Activated CD8-positive, alpha-beta T cell treated with anti-CD3 and anti-CD28 coated beads, Interleukin-2, amount 10 ng/mL, durations not matched to agents 7 days and 5 days (primary cell): ENCODE measurements at regions not wholly inside any gene's neighbourhood (a gene's known extent, or its start where the extent isn't known, plus 50 kb on each side); places are given as distances from the start of the nearest gene placed in this dataset.

Experiments
- ATAC-seq: fragments of 150-1000 bp; cut with Tn5 transposase; one replicate; pipeline ENCODE4 v1.10.0; 2021; ENCODE audit warnings: moderate library complexity
- CTCF ChIA-PET: fragments of 350-600 bp; sonication (Branson Sonifier 250); formaldehyde crosslinking; loops from one replicate; lab custom pipeline; 2021; ENCODE audit warnings: antibody characterized with exemption; lab: Charles Lee
- POLR2A ChIA-PET: fragments of 350-600 bp; sonication (Branson Sonifier 250); formaldehyde crosslinking; loops from one replicate; lab custom pipeline; 2021; ENCODE audit warnings: antibody characterized with exemption; lab: Charles Lee
- DNase-seq: peaks from one replicate; pipeline ENCODE4 v3.0.0-alpha.2; 2020
- H3K27ac Mint-ChIP-seq: one replicate; pipeline ENCODE4 v1.8.0; 2021; ENCODE audit warnings: mild to moderate bottlenecking, mixed read lengths
- H3K27me3 Mint-ChIP-seq: one replicate; pipeline ENCODE4 v1.8.0; 2021; ENCODE audit warnings: low read depth, mixed read lengths
- H3K36me3 Mint-ChIP-seq: one replicate; pipeline ENCODE4 v1.8.0; 2021; ENCODE audit warnings: low read depth, mixed read lengths
- H3K4me1 Mint-ChIP-seq: one replicate; pipeline ENCODE4 v1.8.0; 2021; ENCODE audit warnings: low read depth, mixed read lengths
- H3K4me3 Mint-ChIP-seq: one replicate; pipeline ENCODE4 v1.8.0; 2021; ENCODE audit warnings: mild to moderate bottlenecking, mixed read lengths
- H3K9me3 Mint-ChIP-seq: one replicate; pipeline ENCODE4 v1.8.0; 2022; ENCODE audit warnings: mixed read lengths; ENCODE audit not compliant: insufficient read depth

DNA sequence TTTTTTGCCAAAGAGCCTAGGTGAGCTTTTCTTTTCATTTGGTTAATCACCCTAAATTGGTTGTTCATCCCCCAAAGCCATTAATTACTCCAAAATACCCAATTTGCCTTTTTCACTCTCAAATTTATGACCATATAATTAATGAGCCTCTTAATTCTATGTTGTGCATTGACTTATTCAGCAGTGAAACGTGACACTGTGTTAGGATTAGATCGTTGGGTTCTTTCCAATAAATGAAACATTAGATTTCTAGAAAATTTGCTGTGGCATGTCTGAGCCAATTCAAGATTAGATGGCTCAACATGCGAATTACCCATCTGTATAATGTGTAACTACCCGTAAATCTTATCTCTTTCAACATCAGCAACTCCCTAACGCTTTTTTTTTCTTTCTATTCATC is 273.4 kb downstream of the BMP4 start:
- H3K4me1 Mint-ChIP-seq: no peaks in the 10 kb centered on the region
- CTCF ChIA-PET: no interaction called here

DNA sequence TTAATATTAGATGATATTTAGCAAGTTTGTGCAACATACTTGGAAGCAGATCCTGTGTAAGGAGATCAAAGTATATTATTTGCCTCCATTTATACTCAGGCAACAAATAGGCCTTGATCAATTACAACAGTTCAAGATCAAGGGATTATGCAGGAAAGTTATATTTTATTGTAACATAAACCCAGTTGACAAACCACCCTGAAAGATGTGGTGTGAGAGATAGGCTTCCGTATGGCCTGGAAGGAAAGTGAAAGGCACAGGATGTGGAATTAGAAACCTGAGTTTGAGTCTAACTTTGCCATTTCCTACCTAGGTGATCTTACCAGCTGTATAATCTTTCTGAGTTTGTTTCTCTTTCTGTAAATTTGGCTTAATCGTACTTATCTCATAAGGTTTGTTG is 284.1 kb downstream of the BMP4 start:
- Mint-ChIP-seq H3K27me3 (no peaks in the 10 kb centered on the region), H3K27ac (no peak overlapping the region), H3K4me1 (no peaks in the 10 kb centered on the region), H3K4me3 (no peak overlapping the region), H3K9me3 (no peaks in the 10 kb centered on the region), H3K36me3 (no peaks in the 10 kb centered on the region)
- no peak for ATAC-seq
- ChIA-PET CTCF (no interaction called here), POLR2A (no interaction called here)
- no peak for DNase-seq

More for the DNA sequence above, 273.4 kb downstream of the BMP4 start:
- H3K27ac Mint-ChIP-seq: no peak overlapping the region
- no peaks in the 10 kb centered on the region for H3K36me3 Mint-ChIP-seq
- no peaks in the 10 kb centered on the region for H3K27me3 Mint-ChIP-seq
- POLR2A ChIA-PET: no interaction called here
- ATAC-seq (no peak), DNase-seq (no peak)
- no peak overlapping the region for H3K4me3 Mint-ChIP-seq
- no peaks in the 10 kb centered on the region for H3K9me3 Mint-ChIP-seq

DNA sequence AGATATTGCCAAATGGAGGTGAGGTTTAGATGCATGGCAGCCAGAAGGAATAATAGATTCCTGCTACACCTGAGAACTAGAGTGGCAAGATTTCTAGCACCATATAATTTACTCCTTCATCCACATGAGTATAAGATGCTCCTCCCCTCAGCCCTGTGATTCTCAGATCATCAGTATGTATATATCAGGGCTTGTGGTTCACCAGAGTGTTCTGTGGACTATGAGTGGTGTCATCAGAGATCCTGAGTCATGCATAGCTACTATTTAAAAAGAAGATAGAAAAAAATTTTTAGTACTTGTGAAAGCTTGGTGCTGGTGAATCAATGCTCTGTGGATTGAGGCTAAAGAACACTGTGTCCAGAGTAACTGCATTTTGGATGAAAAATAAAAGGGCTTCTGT is 285.9 kb downstream of the BMP4 start:
- POLR2A ChIA-PET: no interaction called here
- ATAC-seq: no peak

DNA sequence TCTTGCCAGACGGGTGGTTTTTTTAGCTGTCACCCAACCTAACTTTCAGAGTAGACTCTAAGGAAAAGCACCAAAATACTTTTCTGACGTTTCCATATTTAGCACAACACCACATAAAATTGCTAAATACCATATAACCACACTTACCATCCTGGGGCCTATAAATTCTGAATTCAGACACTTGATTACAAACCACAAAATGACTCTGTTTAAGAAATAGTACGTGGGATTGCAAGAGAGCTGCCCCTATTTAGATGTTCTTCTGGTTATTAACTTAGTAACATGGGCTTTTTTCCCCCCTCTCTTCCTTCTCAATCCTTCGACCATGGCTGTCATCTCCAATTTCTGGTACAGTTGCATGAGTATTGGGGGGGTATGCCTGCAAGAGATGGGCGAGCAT is 287.7 kb downstream of the BMP4 start:
- POLR2A ChIA-PET: no interaction called here
- ATAC-seq (no peak), DNase-seq (no peak)
- CTCF ChIA-PET: no interaction called here
- H3K36me3 Mint-ChIP-seq: no peaks in the 10 kb centered on the region
- no peak overlapping the region for H3K27ac Mint-ChIP-seq
- H3K4me3 Mint-ChIP-seq: no peak overlapping the region
- H3K27me3 Mint-ChIP-seq: no peaks in the 10 kb centered on the region
- H3K4me1 Mint-ChIP-seq: no peaks in the 10 kb centered on the region
- H3K9me3 Mint-ChIP-seq: no peaks in the 10 kb centered on the region

More for the DNA sequence above, 285.9 kb downstream of the BMP4 start:
- H3K4me1 Mint-ChIP-seq: no peaks in the 10 kb centered on the region
- no peak for DNase-seq
- CTCF ChIA-PET: no interaction called here
- no peak overlapping the region for H3K27ac Mint-ChIP-seq
- no peaks in the 10 kb centered on the region for H3K36me3 Mint-ChIP-seq
- H3K9me3 Mint-ChIP-seq: no peaks in the 10 kb centered on the region
- H3K4me3 Mint-ChIP-seq: no peak overlapping the region
- no peaks in the 10 kb centered on the region for H3K27me3 Mint-ChIP-seq

DNA sequence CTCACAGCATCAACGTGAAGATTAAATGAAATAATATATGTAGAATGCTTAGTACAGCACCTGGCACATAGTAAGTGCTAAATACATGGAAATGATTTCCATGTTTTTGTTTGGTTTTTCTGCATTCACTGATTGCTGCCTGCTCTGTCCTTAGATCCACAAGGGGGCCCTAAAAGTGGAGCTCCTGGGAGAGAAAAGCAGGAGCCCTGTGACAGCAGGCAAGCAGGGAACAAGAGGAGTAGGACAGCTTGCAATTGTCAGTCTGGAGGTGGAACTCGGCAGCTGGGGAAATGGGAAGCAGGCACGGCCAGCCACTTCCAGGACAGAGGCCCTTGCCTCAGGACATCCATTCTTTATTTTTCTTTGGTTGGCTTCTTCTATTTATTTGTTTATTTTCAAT is 292.9 kb downstream of the BMP4 start:
- H3K4me1 Mint-ChIP-seq: no peaks in the 10 kb centered on the region
- H3K9me3 Mint-ChIP-seq: peaks cover under 1% of the 10 kb centered on the region
- no peak overlapping the region for H3K27ac Mint-ChIP-seq
- no peaks in the 10 kb centered on the region for H3K27me3 Mint-ChIP-seq
- no peak for ATAC-seq
- H3K4me3 Mint-ChIP-seq: no peak overlapping the region
- DNase-seq: no peak
- ChIA-PET CTCF (no interaction called here), POLR2A (no interaction called here)
- no peaks in the 10 kb centered on the region for H3K36me3 Mint-ChIP-seq

DNA sequence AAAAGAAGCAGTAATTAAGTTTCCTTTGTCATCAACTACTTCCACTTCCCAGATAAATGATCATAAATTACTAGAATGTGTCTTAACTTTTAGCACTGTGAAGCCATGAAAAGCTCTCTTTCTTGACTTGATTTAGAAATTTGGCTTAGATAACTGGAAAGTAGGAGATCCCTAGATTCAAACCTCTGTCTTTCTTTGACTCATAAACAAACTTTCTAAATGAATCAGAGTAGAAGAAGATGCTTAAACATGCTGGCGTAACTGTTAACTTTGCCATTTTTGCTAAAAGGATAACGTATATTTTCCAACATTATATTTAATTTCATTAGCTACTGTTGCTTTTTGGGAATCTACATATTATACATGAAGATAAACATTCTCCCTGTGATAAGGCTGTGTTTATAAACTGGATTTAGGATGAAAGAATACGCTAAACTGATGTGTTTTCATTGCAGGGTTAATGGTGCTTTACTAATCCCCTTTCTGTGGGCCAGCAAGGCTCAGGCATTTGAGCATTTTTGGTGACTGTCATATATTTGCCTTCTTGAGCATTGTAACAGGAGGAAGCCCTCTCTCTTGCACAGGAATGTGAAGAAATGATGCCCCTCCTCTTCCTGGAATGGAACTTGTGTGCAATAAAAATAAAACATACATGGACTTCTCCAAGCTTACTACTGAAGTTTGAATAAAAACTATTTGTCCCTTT is 301.4 kb downstream of the BMP4 start:
- POLR2A ChIA-PET: no interaction called here
- H3K4me1 Mint-ChIP-seq: no peaks in the 10 kb centered on the region
- H3K27ac Mint-ChIP-seq: no peak overlapping the region
- DNase-seq (no peak), ATAC-seq (no peak)
- no peaks in the 10 kb centered on the region for H3K36me3 Mint-ChIP-seq
- H3K27me3 Mint-ChIP-seq: peaks cover 2% of the 10 kb centered on the region
- H3K9me3 Mint-ChIP-seq: peaks cover 6% of the 10 kb centered on the region
- CTCF ChIA-PET: no interaction called here
- no peak overlapping the region for H3K4me3 Mint-ChIP-seq

DNA sequence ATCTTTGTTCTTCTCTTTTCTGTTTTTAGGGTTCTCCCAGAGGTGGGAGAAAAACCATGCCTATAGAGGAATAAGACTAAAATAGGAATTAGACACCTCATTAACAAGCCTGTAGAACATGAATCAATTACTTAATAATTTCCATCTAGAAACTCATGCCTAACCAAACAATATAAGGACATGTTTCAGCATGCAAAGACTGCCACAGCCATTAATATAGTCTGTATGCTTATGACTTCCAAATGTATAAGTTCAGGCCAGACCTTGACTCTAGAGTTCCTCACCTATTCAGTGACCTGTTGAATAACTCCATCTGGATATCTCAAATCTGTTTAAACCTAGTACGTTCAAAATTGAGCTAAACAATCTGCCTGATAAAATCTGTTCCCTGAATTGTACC is 304.6 kb downstream of the BMP4 start:
- DNase-seq (no peak), ATAC-seq (no peak)
- H3K4me3 Mint-ChIP-seq: no peak overlapping the region
- H3K27ac Mint-ChIP-seq: no peak overlapping the region
- no peaks in the 10 kb centered on the region for H3K9me3 Mint-ChIP-seq
- H3K36me3 Mint-ChIP-seq: no peaks in the 10 kb centered on the region
- no peaks in the 10 kb centered on the region for H3K27me3 Mint-ChIP-seq
- ChIA-PET POLR2A (no interaction called here), CTCF (no interaction called here)
- no peaks in the 10 kb centered on the region for H3K4me1 Mint-ChIP-seq

DNA sequence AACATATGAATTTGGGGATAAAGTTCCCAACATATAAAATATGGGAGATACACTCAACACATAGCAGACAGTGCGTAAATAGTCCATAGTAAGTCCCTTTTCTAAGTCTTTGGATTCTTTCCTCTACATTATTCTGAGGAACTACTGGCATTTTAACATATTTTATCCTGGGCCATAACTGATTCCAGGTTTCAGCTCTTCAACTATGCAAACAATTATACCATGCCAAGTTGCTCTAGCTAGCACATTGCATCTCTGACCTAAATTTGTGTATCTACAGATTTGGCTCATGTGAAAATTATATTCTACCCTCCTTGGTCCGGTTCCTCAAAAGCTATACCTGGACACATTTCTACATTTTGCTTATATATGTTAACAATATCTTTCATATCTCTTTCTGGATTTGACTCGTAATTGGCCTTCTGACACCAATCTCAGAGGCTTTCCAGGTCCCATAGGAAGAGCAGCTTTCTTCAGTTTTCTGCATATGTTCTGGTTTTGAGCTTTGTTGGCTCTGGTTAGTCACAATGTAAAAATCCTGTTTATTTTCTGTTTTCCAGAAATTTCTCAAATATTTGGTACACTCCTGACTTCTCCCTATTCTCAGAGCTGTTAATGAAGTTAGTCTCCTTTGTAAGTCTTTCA is 305.4 kb downstream of the BMP4 start:
- no peak for DNase-seq
- Mint-ChIP-seq H3K4me1 (no peaks in the 10 kb centered on the region), H3K9me3 (no peaks in the 10 kb centered on the region), H3K27me3 (no peaks in the 10 kb centered on the region), H3K4me3 (no peak overlapping the region), H3K27ac (no peak overlapping the region), H3K36me3 (no peaks in the 10 kb centered on the region)
- ChIA-PET POLR2A (no interaction called here), CTCF (no interaction called here)
- ATAC-seq: no peak

DNA sequence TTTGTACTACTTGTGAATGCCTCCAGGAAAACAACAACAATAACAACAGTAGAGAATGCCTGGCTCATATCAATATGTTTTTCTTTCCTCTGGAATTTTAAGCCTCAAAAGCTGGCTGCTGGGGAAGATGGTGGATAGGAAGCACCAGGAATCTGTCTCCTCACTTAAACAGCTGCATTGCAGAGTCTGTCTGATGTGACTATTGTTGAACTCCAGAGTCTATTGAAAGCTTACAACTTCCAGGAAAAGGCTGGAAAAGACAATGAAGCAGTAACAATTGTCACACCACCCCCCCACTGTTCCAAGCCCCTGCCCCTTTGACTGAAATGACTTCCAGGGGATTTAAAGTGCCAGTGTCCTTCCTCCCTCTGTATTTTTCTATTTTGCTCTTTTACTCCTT is 309.7 kb downstream of the BMP4 start:
- H3K27me3 Mint-ChIP-seq: no peaks in the 10 kb centered on the region
- ATAC-seq (no peak), DNase-seq (no peak)
- no peaks in the 10 kb centered on the region for H3K4me1 Mint-ChIP-seq
- no peaks in the 10 kb centered on the region for H3K36me3 Mint-ChIP-seq
- CTCF ChIA-PET: no interaction called here
- no peaks in the 10 kb centered on the region for H3K9me3 Mint-ChIP-seq
- H3K27ac Mint-ChIP-seq: no peak overlapping the region
- POLR2A ChIA-PET: no interaction called here
- no peak overlapping the region for H3K4me3 Mint-ChIP-seq

DNA sequence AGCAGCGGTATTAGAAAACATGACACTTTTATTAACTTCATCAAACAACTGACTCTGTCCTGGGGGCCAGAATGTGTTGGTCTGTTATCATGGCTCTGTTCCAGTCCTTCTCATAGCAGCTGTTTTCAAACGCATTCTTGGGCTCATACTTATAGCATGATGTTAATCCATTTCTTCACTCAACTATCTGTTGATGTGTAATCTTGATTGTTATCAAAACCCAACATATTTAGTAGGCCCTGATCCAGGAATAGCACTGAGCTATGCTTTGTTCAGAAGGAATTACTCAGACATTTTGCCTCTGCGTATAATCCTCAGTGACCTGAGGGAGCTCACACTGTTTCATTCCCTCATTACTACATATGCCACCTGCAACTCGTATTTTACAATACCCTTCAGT is 315.9 kb downstream of the BMP4 start:
- H3K4me1 Mint-ChIP-seq: no peaks in the 10 kb centered on the region
- no peak overlapping the region for H3K27ac Mint-ChIP-seq
- CTCF ChIA-PET: no interaction called here
- no peaks in the 10 kb centered on the region for H3K9me3 Mint-ChIP-seq
- H3K36me3 Mint-ChIP-seq: no peaks in the 10 kb centered on the region
- no peak overlapping the region for H3K4me3 Mint-ChIP-seq
- POLR2A ChIA-PET: no interaction called here
- no peak for DNase-seq
- H3K27me3 Mint-ChIP-seq: no peaks in the 10 kb centered on the region
- no peak for ATAC-seq

DNA sequence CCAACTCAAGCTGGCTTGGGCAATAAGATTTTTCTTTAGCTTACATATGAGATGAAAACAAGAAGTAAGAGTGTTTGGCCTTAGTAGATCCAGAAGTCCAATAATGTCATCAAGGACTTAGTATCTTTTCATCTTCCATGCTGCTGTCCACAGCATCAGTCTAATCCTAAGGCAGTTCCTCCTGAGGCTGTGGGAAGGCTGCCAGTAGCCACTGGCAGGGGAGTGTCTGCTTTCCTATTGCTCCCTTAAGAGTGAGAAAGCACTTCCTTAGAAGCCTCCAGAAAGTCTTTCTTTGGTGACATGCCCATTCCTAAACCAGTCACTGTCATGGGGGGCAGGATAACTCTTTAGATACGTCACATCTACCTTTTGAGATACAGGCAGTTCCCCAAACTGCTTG is 317.7 kb downstream of the BMP4 start:
- CTCF ChIA-PET: no interaction called here

DNA sequence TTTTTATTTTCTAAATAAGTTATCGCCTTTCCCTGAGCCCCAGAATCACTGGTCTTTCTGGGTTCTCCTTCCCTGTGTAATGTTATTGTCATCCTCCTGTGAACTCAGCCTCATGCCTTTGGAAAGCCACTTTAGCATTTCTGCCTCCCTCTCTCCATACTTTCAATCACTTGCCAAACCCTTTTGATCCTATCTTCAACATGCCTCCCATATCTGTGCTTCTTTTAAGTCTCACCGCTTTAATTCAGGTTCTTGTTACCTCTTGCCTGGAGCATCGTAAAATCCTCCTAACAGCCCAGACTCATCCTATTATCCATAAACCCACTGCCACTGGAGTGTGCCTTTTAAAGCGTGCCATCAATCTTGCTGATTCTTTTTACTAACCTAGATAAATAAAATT is 321.8 kb downstream of the BMP4 start:
- no peak overlapping the region for H3K27ac Mint-ChIP-seq
- no peak for ATAC-seq
- no peaks in the 10 kb centered on the region for H3K9me3 Mint-ChIP-seq
- POLR2A ChIA-PET: no interaction called here
- H3K4me1 Mint-ChIP-seq: no peaks in the 10 kb centered on the region
- no peaks in the 10 kb centered on the region for H3K27me3 Mint-ChIP-seq
- H3K4me3 Mint-ChIP-seq: no peak overlapping the region
- no peak for DNase-seq
- no peaks in the 10 kb centered on the region for H3K36me3 Mint-ChIP-seq
- CTCF ChIA-PET: no interaction called here

More for the DNA sequence above, 317.7 kb downstream of the BMP4 start:
- DNase-seq: no peak
- Mint-ChIP-seq H3K9me3 (no peaks in the 10 kb centered on the region), H3K27me3 (no peaks in the 10 kb centered on the region), H3K36me3 (no peaks in the 10 kb centered on the region), H3K27ac (no peak overlapping the region), H3K4me1 (no peaks in the 10 kb centered on the region), H3K4me3 (no peak overlapping the region)
- no peak for ATAC-seq
- POLR2A ChIA-PET: no interaction called here

DNA sequence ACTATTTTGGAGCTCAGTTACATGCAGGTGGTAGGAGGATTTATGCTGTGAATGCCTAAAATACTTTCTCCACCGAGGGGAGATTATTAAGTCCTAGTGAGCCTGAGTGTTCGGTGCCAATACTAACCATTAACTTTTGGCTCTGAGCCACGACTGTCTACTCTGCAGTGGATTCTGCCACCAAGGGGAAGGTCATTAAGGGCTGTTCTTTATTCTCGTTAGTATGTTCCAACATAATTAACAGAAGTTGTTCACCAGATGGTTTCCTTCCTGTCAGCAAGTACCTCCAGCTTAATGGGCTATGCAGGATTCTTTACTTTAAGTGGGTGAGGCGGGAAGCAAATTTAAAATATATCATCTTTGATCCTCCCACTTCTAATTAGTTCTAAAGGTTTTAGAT is 326.3 kb downstream of the BMP4 start:
- no peak overlapping the region for H3K4me3 Mint-ChIP-seq
- H3K4me1 Mint-ChIP-seq: no peaks in the 10 kb centered on the region

More for the DNA sequence above, 326.3 kb downstream of the BMP4 start:
- no peaks in the 10 kb centered on the region for H3K27me3 Mint-ChIP-seq
- H3K36me3 Mint-ChIP-seq: no peaks in the 10 kb centered on the region
- ChIA-PET CTCF (no interaction called here), POLR2A (no interaction called here)
- H3K9me3 Mint-ChIP-seq: no peaks in the 10 kb centered on the region
- DNase-seq (no peak), ATAC-seq (no peak)
- H3K27ac Mint-ChIP-seq: no peak overlapping the region
